Activated CD8-positive, alpha-beta T cell treated with anti-CD3 and anti-CD28 coated beads for 36 hours (primary cell): ENCODE measurements at regions not wholly inside any gene's neighbourhood (a gene's known extent, or its start where the extent isn't known, plus 50 kb on each side); places are given as distances from the start of the nearest gene placed in this dataset.

Experiments
- ATAC-seq: fragments of 200-7000 bp; cut with Tn5 transposase; one replicate; pipeline ENCODE4 v1.10.0; 2021; ENCODE audit warnings: mild to moderate bottlenecking, moderate library complexity
- CTCF ChIA-PET: fragments of 350-600 bp; sonication (Branson Sonifier 250); formaldehyde crosslinking; loops from one replicate; lab custom pipeline; 2021; ENCODE audit warnings: antibody characterized with exemption; lab: Charles Lee
- POLR2A ChIA-PET: fragments of 350-600 bp; sonication (Branson Sonifier 250); formaldehyde crosslinking; loops from one replicate; lab custom pipeline; 2021; ENCODE audit warnings: antibody characterized with exemption; lab: Charles Lee
- DNase-seq: peaks from one replicate; pipeline ENCODE4 v3.0.0-alpha.2; 2020
- H3K27ac Mint-ChIP-seq: one replicate; pipeline ENCODE4 v1.8.0; 2021; ENCODE audit warnings: mild to moderate bottlenecking, mixed read lengths
- H3K27me3 Mint-ChIP-seq: one replicate; pipeline ENCODE4 v1.8.0; 2021; ENCODE audit warnings: mixed read lengths
- H3K36me3 Mint-ChIP-seq: one replicate; pipeline ENCODE4 v1.8.0; 2021; ENCODE audit warnings: low read depth, mixed read lengths
- H3K4me1 Mint-ChIP-seq: one replicate; pipeline ENCODE4 v1.8.0; 2021; ENCODE audit warnings: low read depth, mixed read lengths
- H3K4me3 Mint-ChIP-seq: one replicate; pipeline ENCODE4 v1.8.0; 2021; ENCODE audit warnings: mild to moderate bottlenecking, moderate library complexity, mixed read lengths
- H3K9me3 Mint-ChIP-seq: one replicate; pipeline ENCODE4 v1.8.0; 2021; ENCODE audit warnings: mixed read lengths
- CTCF ChIP-seq: fragments of 200-600 bp; IDR thresholded peaks from one replicate; pipeline ENCODE4 v1.8.0; 2022; ENCODE audit warnings: antibody characterized with exemption, mild to moderate bottlenecking
- intact Hi-C: fragments of 100-400 bp; cut with micrococcal nuclease; formaldehyde crosslinking; loops from one replicate; pipeline ENCODE4 v1.10.0; 2022

- ChIA-PET POLR2A (no interaction called here), CTCF (no interaction called here)
- Mint-ChIP-seq H3K27me3 (peaks cover 5% of the 10 kb centered on the region), H3K4me1 (peaks cover 2% of the 10 kb centered on the region), H3K27ac (no peak overlapping the region), H3K36me3 (no peaks in the 10 kb centered on the region), H3K9me3 (no peaks in the 10 kb centered on the region), H3K4me3 (no peak overlapping the region)
- intact Hi-C loops, result no loop called here
- DNase-seq (no peak), ATAC-seq (no peak)
- TF ChIP-seq CTCF, result no peak
These were observed 330.1 kb upstream of the MGMT start for GRCh38 chr10:129136951-129137350.

GRCh38 chr10:129140921-129141885 lies 325.8 kb upstream of the MGMT start:
- TF ChIP-seq CTCF, result no peak
- POLR2A ChIA-PET, result no interaction called here

GRCh38 chr10:129151281-129151680 lies 315.8 kb upstream of the MGMT start:
- no peaks in the 10 kb centered on the region for H3K9me3 Mint-ChIP-seq
- intact Hi-C loops, result no loop called here
- TF ChIP-seq CTCF, result no peak
- H3K27ac Mint-ChIP-seq, result no peak overlapping the region
- no peak overlapping the region for H3K4me3 Mint-ChIP-seq
- H3K4me1 Mint-ChIP-seq, result no peaks in the 10 kb centered on the region
- ChIA-PET POLR2A (no interaction called here), CTCF (no interaction called here)
- H3K27me3 Mint-ChIP-seq, result no peaks in the 10 kb centered on the region
- H3K36me3 Mint-ChIP-seq, result no peaks in the 10 kb centered on the region
- ATAC-seq (no peak), DNase-seq (no peak)

More at GRCh38 chr10:129140921-129141885, 325.8 kb upstream of the MGMT start:
- Mint-ChIP-seq H3K27me3 (peaks cover 5% of the 10 kb centered on the region), H3K27ac (no peak overlapping the region), H3K4me1 (peaks cover 4% of the 10 kb centered on the region), H3K4me3 (no peak overlapping the region), H3K9me3 (no peaks in the 10 kb centered on the region), H3K36me3 (no peaks in the 10 kb centered on the region)
- CTCF ChIA-PET, result no interaction called here
- intact Hi-C loops, result no loop called here
- DNase-seq (no peak), ATAC-seq (no peak)

GRCh38 chr10:129156406-129156805 lies 310.6 kb upstream of the MGMT start:
- Mint-ChIP-seq H3K4me3 (no peak overlapping the region), H3K27ac (no peak overlapping the region), H3K36me3 (no peaks in the 10 kb centered on the region), H3K27me3 (no peaks in the 10 kb centered on the region), H3K4me1 (peaks cover 7% of the 10 kb centered on the region), H3K9me3 (no peaks in the 10 kb centered on the region)
- ChIA-PET CTCF (no interaction called here), POLR2A (no interaction called here)
- ATAC-seq (no peak), DNase-seq (no peak)
- TF ChIP-seq CTCF, result no peak
- intact Hi-C loops, result no loop called here

GRCh38 chr10:129157185-129157584 lies 309.9 kb upstream of the MGMT start:
- peaks cover 7% of the 10 kb centered on the region for H3K4me1 Mint-ChIP-seq
- H3K9me3 Mint-ChIP-seq, result no peaks in the 10 kb centered on the region
- H3K27me3 Mint-ChIP-seq, result no peaks in the 10 kb centered on the region
- CTCF ChIA-PET, result no interaction called here
- no peak overlapping the region for H3K4me3 Mint-ChIP-seq
- POLR2A ChIA-PET, result no interaction called here
- intact Hi-C loops, result no loop called here
- DNase-seq (no peak), ATAC-seq (no peak)
- no peak for TF ChIP-seq CTCF
- H3K27ac Mint-ChIP-seq, result no peak overlapping the region
- no peaks in the 10 kb centered on the region for H3K36me3 Mint-ChIP-seq
